Ascending aorta (tissue), 2 donors: ENCODE measurements at regions not wholly inside any gene's neighbourhood (a gene's known extent, or its start where the extent isn't known, plus 50 kb on each side); places are given as distances from the start of the nearest gene placed in this dataset.
"Not testable (repeated sequence)": the region's sequence is repeated elsewhere in the genome, so short reads cannot be mapped to it uniquely, and the experiment has no call there.

Experiments used
- DNase-seq, 2 donors: peaks; one replicate each; pipeline ENCODE4 v3.0.0-alpha.2; 2019; ENCODE audit warnings: low spot score in 2 of 2
- H3K27ac ChIP-seq, 2 donors: fragments of 200-600 bp; sonication (generic); one replicate each; pipeline ENCODE4 v1.5.1; 2016 to 2017; ENCODE audit warnings: mild to moderate bottlenecking in 1 of 2
- H3K27me3 ChIP-seq: fragments of 200-600 bp; sonication (generic); one replicate; pipeline ENCODE4 v1.5.1; 2017
- H3K36me3 ChIP-seq, 2 donors: fragments of 200-600 bp; sonication (generic); one replicate each; pipeline ENCODE4 v1.5.1; 2016
- H3K4me1 ChIP-seq, 2 donors: fragments of 200-600 bp; sonication (generic); one replicate each; pipeline ENCODE4 v1.5.1; 2016 to 2017; ENCODE audit warnings: mild to moderate bottlenecking in 1 of 2
- H3K4me3 ChIP-seq, 2 donors: fragments of 200-600 bp; sonication (generic); one replicate each; pipeline ENCODE4 v1.5.1; 2016 to 2017; ENCODE audit warnings: mild to moderate bottlenecking in 1 of 2
- H3K9me3 ChIP-seq, 2 donors: fragments of 200-600 bp; sonication (generic); one replicate each; pipeline ENCODE4 v1.5.1; 2016
- intact Hi-C: fragments of 100-400 bp; cut with DNase I; formaldehyde crosslinking; loops from one replicate; pipeline ENCODE4 v1.15.1; 2023
- TF ChIP-seq, protein P1 (sequence below), 3 experiments: fragments of 200-600 bp in 2 of 3; fragments of 450-650 bp in 1 of 3; sonication (generic) in 2 of 3; IDR thresholded peaks; one replicate each; pipeline ENCODE4 v1.5.1; 2016 to 2019; ENCODE audit warnings: antibody characterized with exemption in 3 of 3, mild to moderate bottlenecking in 1 of 3, moderate library complexity in 1 of 3

DNA sequence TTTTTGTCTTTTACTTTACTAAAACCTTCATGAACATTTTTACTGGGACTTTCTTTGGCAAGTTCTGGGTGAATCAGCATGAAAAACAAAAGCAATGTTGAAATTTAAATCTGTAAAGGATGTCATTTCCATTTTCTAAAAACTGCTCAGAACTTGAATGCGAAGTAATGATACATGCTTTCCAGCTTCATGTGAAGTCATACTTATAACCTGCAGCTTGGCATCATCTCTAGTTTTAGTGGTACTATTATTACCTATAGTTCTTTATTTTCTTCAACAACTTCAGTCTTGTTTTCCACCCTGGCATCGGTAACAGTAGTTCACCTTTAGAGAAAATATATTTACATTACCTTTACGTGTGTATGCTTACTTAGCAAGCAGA is 421.4 kb upstream of the DIPK2B start:
- Histone ChIP-seq H3K9me3 (peaks cover 0 to 3% of the 10 kb centered on the region in 2 donors), H3K27me3 (no peaks in the 10 kb centered on the region), H3K4me3 (no peak overlapping the region), H3K4me1 (peaks cover 9 to 23% of the 10 kb centered on the region in 2 donors), H3K36me3 (no peaks in the 10 kb centered on the region), H3K27ac (peak overlapping the region; percentile 86)
- TF ChIP-seq, protein P1, sequence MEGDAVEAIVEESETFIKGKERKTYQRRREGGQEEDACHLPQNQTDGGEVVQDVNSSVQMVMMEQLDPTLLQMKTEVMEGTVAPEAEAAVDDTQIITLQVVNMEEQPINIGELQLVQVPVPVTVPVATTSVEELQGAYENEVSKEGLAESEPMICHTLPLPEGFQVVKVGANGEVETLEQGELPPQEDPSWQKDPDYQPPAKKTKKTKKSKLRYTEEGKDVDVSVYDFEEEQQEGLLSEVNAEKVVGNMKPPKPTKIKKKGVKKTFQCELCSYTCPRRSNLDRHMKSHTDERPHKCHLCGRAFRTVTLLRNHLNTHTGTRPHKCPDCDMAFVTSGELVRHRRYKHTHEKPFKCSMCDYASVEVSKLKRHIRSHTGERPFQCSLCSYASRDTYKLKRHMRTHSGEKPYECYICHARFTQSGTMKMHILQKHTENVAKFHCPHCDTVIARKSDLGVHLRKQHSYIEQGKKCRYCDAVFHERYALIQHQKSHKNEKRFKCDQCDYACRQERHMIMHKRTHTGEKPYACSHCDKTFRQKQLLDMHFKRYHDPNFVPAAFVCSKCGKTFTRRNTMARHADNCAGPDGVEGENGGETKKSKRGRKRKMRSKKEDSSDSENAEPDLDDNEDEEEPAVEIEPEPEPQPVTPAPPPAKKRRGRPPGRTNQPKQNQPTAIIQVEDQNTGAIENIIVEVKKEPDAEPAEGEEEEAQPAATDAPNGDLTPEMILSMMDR (IDR thresholded peaks at IDR 0.05): no peak
- DNase-seq: no peak
- intact Hi-C loops: loop anchor here (5.0 to 10.0 kb wide), 5 partner anchors 90 to 703 kb away; no protein-coding TSS in a partner anchor

DNA sequence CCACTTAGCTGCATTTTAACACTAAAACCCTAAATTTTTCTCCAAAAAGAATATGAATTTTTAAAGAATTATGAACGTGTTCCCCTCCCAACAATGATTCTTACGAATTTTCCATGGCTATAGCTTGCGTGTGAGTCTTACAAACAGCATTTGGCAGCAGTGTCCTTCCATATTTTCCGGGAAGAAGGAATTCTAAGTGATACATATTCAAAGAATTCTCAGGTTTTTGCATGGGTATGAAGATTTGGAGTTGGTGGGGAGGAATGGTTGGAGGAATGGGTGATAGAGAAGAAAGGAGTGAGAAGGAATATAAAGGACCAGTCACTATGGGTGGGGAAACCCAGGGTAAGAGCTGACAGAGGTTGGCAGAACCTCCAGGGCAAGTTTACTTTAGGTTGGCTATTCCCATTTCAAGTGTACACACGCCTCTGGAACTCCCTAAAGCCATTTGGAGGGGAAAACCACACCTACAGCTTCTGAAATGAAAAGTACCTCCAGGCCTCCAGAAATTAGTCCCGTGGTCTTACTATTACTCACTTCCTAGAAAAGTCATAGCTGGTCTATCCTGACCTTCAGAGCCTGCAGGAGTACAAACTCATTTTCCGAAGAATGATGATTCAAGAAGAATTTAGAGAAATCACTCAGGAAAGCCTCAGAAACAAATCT is 420.8 kb upstream of the DIPK2B start:
- no peaks in the 10 kb centered on the region for H3K27me3 ChIP-seq
- intact Hi-C loops: loop anchor here (5.0 to 10.0 kb wide), 5 partner anchors 91 to 703 kb away; no protein-coding TSS in a partner anchor
- TF ChIP-seq, protein P1 (IDR thresholded peaks at IDR 0.05): no peak
- H3K9me3 ChIP-seq: peaks cover 0 to 3% of the 10 kb centered on the region in 2 donors
- H3K4me1 ChIP-seq: peaks cover 9 to 23% of the 10 kb centered on the region in 2 donors
- no peaks in the 10 kb centered on the region for H3K36me3 ChIP-seq
- no peak overlapping the region for H3K4me3 ChIP-seq
- DNase-seq: no peak
- H3K27ac ChIP-seq: peak overlapping the region; percentile 86

DNA sequence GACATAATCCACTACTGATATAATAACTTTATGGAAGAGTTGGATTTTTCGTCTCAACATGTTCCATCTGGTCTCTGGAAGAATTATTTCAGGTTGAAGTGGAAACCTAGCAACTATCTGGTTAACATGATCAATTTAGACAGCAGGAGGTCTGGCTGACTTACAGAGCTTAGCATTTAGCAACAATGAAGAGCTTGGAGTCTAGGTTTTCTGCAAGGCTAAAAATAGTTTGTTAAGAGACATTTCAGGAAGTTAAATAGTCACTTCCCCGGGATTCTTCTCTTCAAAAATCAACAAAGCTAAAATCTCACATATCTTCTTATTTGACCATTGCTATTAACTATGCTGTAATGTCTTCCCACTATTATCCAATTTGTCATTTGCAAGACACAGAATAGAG is 418.6 kb upstream of the DIPK2B start:
- no peaks in the 10 kb centered on the region for H3K27me3 ChIP-seq
- no peak overlapping the region for H3K4me3 ChIP-seq
- no peaks in the 10 kb centered on the region for H3K36me3 ChIP-seq
- TF ChIP-seq, protein P1 (IDR thresholded peaks at IDR 0.05): no peak
- intact Hi-C loops: no loop called here
- no peak for DNase-seq
- H3K9me3 ChIP-seq: no peaks in the 10 kb centered on the region
- peaks cover 9 to 23% of the 10 kb centered on the region in 2 donors for H3K4me1 ChIP-seq
- H3K27ac ChIP-seq: no peak overlapping the region

DNA sequence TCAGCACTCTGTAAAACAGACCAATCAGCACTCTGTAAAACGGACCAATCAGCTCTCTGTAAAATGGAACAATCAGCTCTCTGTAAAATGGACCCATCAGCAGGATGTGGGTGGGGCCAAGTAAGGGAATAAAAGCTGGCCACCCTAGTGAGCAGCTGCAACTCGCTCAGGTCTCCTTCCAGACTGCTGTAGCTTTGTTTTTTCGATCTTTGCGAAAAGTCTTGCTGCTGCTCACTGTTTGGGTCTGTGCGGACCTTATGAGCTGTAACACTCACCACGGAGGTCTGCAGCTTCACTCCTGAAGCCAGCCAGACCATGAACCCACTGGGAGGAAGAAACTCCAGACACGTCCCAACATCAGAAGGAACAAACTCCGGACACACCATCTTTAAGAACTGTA is 414.9 kb upstream of the DIPK2B start:
- H3K4me1 ChIP-seq, H3K36me3 ChIP-seq, H3K4me3 ChIP-seq, H3K27me3 ChIP-seq, H3K27ac ChIP-seq, intact Hi-C loops, DNase-seq: not testable (repeated sequence)
- peaks cover 8 to 11% of the 10 kb centered on the region in 2 donors for H3K9me3 ChIP-seq

DNA sequence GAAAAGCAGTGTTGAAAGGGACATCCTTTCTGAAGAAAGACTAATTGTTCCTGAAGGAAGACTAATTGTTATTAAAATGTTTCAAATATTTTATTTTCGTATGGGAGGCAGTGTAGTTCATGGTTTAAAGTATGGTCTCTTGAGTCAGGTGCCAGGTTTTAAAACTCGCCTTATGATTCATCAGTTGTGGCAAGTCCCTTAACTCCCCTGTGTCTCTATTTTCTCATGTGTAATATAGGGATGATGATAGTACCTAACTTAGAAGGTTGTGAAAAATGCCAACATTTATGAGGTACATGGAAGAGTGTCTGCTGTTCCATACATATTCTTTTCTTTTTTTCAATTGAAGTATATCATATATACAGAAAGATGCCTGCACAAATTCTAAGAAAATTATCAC is 414.2 kb upstream of the DIPK2B start:
- intact Hi-C loops: no loop called here
- H3K36me3 ChIP-seq: no peaks in the 10 kb centered on the region
- DNase-seq: no peak
- H3K27me3 ChIP-seq: no peaks in the 10 kb centered on the region
- no peak overlapping the region for H3K4me3 ChIP-seq
- H3K9me3 ChIP-seq: peaks cover 8 to 11% of the 10 kb centered on the region in 2 donors
- no peak overlapping the region for H3K27ac ChIP-seq
- no peaks in the 10 kb centered on the region for H3K4me1 ChIP-seq
- TF ChIP-seq, protein P1 (IDR thresholded peaks at IDR 0.05): no peak

DNA sequence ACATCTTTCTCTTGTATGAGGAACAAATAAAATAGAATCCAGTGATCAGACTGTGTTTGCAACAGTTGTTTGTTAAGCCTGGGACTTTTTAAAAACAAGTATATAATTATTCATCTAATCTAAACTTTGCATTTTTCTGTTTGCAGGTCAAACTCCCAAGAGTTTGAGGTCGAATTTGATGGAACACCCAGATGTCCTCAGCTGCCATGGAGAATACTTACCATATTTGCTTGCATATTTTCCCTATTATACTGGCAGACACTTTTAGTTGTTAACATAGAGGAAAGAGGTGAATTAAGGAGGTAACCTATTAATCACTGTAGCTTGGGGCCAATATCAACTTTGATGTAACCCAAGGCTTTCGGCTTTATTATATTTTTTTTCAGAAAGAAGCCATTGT is 401.5 kb upstream of the DIPK2B start:
- TF ChIP-seq, protein P1 (IDR thresholded peaks at IDR 0.05): no peak
- H3K9me3 ChIP-seq: no peaks in the 10 kb centered on the region
- H3K27me3 ChIP-seq: no peaks in the 10 kb centered on the region
- no peak overlapping the region for H3K27ac ChIP-seq
- intact Hi-C loops: no loop called here
- H3K36me3 ChIP-seq: no peaks in the 10 kb centered on the region
- H3K4me3 ChIP-seq: no peak overlapping the region
- no peak for DNase-seq
- H3K4me1 ChIP-seq: no peaks in the 10 kb centered on the region
